Mucosa of rectum (tissue), 2 donors: ENCODE measurements at regions not wholly inside any gene's neighbourhood (a gene's known extent, or its start where the extent isn't known, plus 50 kb on each side); places are given as distances from the start of the nearest gene placed in this dataset.

Experiments used
- H3K27ac ChIP-seq, 2 donors: one replicate each; pipeline ENCODE4 v1.7.0; 2013; ENCODE audit warnings: inconsistent platforms in 2 of 2, low read depth in 2 of 2, low read length in 2 of 2
- H3K27me3 ChIP-seq, 2 donors: one replicate each; pipeline ENCODE4 v1.7.0; 2013; ENCODE audit warnings: low read length in 2 of 2; ENCODE audit not compliant: control insufficient read depth in 2 of 2, insufficient read depth in 2 of 2
- H3K36me3 ChIP-seq, 2 donors: one replicate each; pipeline ENCODE4 v1.7.0; 2013; ENCODE audit warnings: low read length in 2 of 2; ENCODE audit not compliant: control insufficient read depth in 2 of 2, insufficient read depth in 2 of 2
- H3K4me1 ChIP-seq, 2 donors: one replicate each; pipeline ENCODE4 v1.7.0; 2013; ENCODE audit warnings: low read length in 2 of 2, mild to moderate bottlenecking in 1 of 2; ENCODE audit not compliant: control insufficient read depth in 2 of 2, insufficient read depth in 2 of 2
- H3K4me3 ChIP-seq, 2 donors: one replicate each; pipeline ENCODE4 v1.7.0; 2013; ENCODE audit warnings: low read length in 2 of 2
- H3K9ac ChIP-seq, 2 donors: one replicate each; pipeline ENCODE4 v1.7.0; 2013; ENCODE audit warnings: low read length in 2 of 2, low read depth in 1 of 2, mild to moderate bottlenecking in 1 of 2
- H3K9me3 ChIP-seq, 2 donors: one replicate each; pipeline ENCODE4 v1.7.0; 2013; ENCODE audit warnings: low read length in 2 of 2; ENCODE audit not compliant: control insufficient read depth in 2 of 2
- donor health status: healthy.
- donor health status: Normal muscosa, but diverticular disease.

- no peaks in the 10 kb centered on the region for H3K36me3 ChIP-seq
- peaks cover 0 to 5% of the 10 kb centered on the region in 2 donors for H3K4me1 ChIP-seq
- no peak overlapping the region for H3K9ac ChIP-seq
- H3K27me3 ChIP-seq: peaks cover 0 to 4% of the 10 kb centered on the region in 2 donors
- no peak overlapping the region for H3K4me3 ChIP-seq
- no peaks in the 10 kb centered on the region for H3K9me3 ChIP-seq
- H3K27ac ChIP-seq: no peak overlapping the region
These were observed 54.5 kb upstream of the PLXNA2 start for GRCh38 chr1:208298593-208299269.

- Histone ChIP-seq H3K27me3 (no peaks in the 10 kb centered on the region), H3K4me3 (no peak overlapping the region), H3K4me1 (peaks cover 0 to 5% of the 10 kb centered on the region in 2 donors), H3K27ac (no peak overlapping the region), H3K36me3 (no peaks in the 10 kb centered on the region), H3K9ac (no peak overlapping the region), H3K9me3 (no peaks in the 10 kb centered on the region)
These were observed 56.0 kb upstream of the PLXNA2 start for GRCh38 chr1:208300084-208300770.

- H3K27ac ChIP-seq: no peak overlapping the region
- H3K36me3 ChIP-seq: no peaks in the 10 kb centered on the region
- H3K9ac ChIP-seq: no peak overlapping the region
- H3K9me3 ChIP-seq: no peaks in the 10 kb centered on the region
- peaks cover 0 to 5% of the 10 kb centered on the region in 2 donors for H3K4me1 ChIP-seq
- H3K4me3 ChIP-seq: no peak overlapping the region
- H3K27me3 ChIP-seq: no peaks in the 10 kb centered on the region
These were observed 58.6 kb upstream of the PLXNA2 start for GRCh38 chr1:208302699-208303238.

GRCh38 chr1:208303743-208304712, 59.8 kb upstream of the PLXNA2 start:
- peaks cover 0 to 5% of the 10 kb centered on the region in 2 donors for H3K4me1 ChIP-seq
- H3K4me3 ChIP-seq: no peak overlapping the region
- H3K9ac ChIP-seq: no peak overlapping the region
- no peak overlapping the region for H3K27ac ChIP-seq
- H3K27me3 ChIP-seq: no peaks in the 10 kb centered on the region
- no peaks in the 10 kb centered on the region for H3K9me3 ChIP-seq
- no peaks in the 10 kb centered on the region for H3K36me3 ChIP-seq

GRCh38 chr1:208308221-208308620, 64.0 kb upstream of the PLXNA2 start:
- no peak overlapping the region for H3K27ac ChIP-seq

GRCh38 chr1:208309771-208310170, 65.6 kb upstream of the PLXNA2 start:
- Histone ChIP-seq H3K4me3 (no peak overlapping the region), H3K9ac (no peak overlapping the region), H3K4me1 (no peaks in the 10 kb centered on the region), H3K27me3 (peaks cover 0 to 3% of the 10 kb centered on the region in 2 donors), H3K36me3 (no peaks in the 10 kb centered on the region), H3K9me3 (no peaks in the 10 kb centered on the region), H3K27ac (no peak overlapping the region)

More at GRCh38 chr1:208308221-208308620, 64.0 kb upstream of the PLXNA2 start:
- H3K9me3 ChIP-seq: no peaks in the 10 kb centered on the region
- H3K4me1 ChIP-seq: no peaks in the 10 kb centered on the region
- peaks cover 0 to 3% of the 10 kb centered on the region in 2 donors for H3K27me3 ChIP-seq
- H3K9ac ChIP-seq: no peak overlapping the region
- no peak overlapping the region for H3K4me3 ChIP-seq
- H3K36me3 ChIP-seq: no peaks in the 10 kb centered on the region

GRCh38 chr1:208312706-208313105, 68.5 kb upstream of the PLXNA2 start:
- H3K4me3 ChIP-seq: no peak overlapping the region
- H3K36me3 ChIP-seq: no peaks in the 10 kb centered on the region
- no peak overlapping the region for H3K27ac ChIP-seq
- peaks cover 0 to 5% of the 10 kb centered on the region in 2 donors for H3K27me3 ChIP-seq
- H3K4me1 ChIP-seq: no peaks in the 10 kb centered on the region
- no peaks in the 10 kb centered on the region for H3K9me3 ChIP-seq
- H3K9ac ChIP-seq: no peak overlapping the region

- Histone ChIP-seq H3K4me3 (no peak overlapping the region), H3K4me1 (no peaks in the 10 kb centered on the region)
These were observed 70.2 kb upstream of the PLXNA2 start for GRCh38 chr1:208314431-208314830.

GRCh38 chr1:208318150-208318734, 74.1 kb upstream of the PLXNA2 start:
- Histone ChIP-seq H3K4me3 (no peak overlapping the region), H3K27ac (no peak overlapping the region), H3K36me3 (no peaks in the 10 kb centered on the region), H3K9ac (no peak overlapping the region), H3K4me1 (no peaks in the 10 kb centered on the region), H3K9me3 (no peaks in the 10 kb centered on the region), H3K27me3 (peaks cover 0 to 2% of the 10 kb centered on the region in 2 donors)

More at GRCh38 chr1:208314431-208314830, 70.2 kb upstream of the PLXNA2 start:
- no peak overlapping the region for H3K27ac ChIP-seq
- H3K36me3 ChIP-seq: no peaks in the 10 kb centered on the region
- H3K9ac ChIP-seq: no peak overlapping the region
- peaks cover 0 to 5% of the 10 kb centered on the region in 2 donors for H3K27me3 ChIP-seq
- no peaks in the 10 kb centered on the region for H3K9me3 ChIP-seq
